Peyer's patch (tissue), 4 donors: ENCODE measurements at regions not wholly inside any gene's neighbourhood (a gene's known extent, or its start where the extent isn't known, plus 50 kb on each side); places are given as distances from the start of the nearest gene placed in this dataset.

Source experiments
- CTCF ChIP-seq, 6 experiments: fragments of 450-650 bp in 4 of 6; fragments of 200-600 bp in 2 of 6; sonication (generic) in 1 of 6; IDR thresholded peaks; one replicate each; pipeline ENCODE4 v1.5.1; 2017 to 2019; ENCODE audit warnings: antibody characterized with exemption in 6 of 6, mild to moderate bottlenecking in 3 of 6, moderate library complexity in 1 of 6
- POLR2A ChIP-seq, 2 donors: fragments of 450-650 bp; IDR thresholded peaks; one replicate each; pipeline ENCODE4 v1.5.1; 2017; ENCODE audit warnings: antibody characterized with exemption in 2 of 2, mild to moderate bottlenecking in 2 of 2, moderate library complexity in 2 of 2

DNA sequence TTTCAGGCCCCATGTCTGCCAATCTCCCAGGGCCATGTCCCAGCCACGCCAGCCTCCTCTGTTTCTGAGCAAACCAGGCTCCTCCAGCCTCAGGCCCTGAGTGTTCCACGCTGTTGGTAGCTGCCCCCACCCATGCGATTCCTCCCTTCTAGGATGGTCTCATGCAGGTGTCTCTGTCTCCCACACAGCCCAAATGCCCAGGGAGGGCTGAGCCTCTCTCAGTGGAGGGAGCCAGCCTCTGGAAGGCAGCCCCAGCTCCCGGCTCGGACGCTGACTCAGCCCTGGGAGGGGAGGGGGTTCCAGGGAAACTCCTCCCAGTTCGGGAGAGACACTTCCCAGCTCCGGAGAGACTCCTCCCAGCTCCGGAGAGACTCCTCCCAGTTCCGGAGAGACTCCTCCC, 122.9 kb upstream of the AFDN start:
- TF ChIP-seq CTCF (IDR thresholded peaks at IDR 0.05) = no peak
- no peak for TF ChIP-seq POLR2A (IDR thresholded peaks at IDR 0.05)
